H1 (cell line): ENCODE measurements at regions not wholly inside any gene's neighbourhood (a gene's known extent, or its start where the extent isn't known, plus 50 kb on each side); places are given as distances from the start of the nearest gene placed in this dataset.

Experiments used
- ATF3 ChIP-seq: IDR thresholded peaks from 2 replicates; pipeline ENCODE4 v1.6.1; 2011; ENCODE audit warnings: low read depth, mild to moderate bottlenecking, low read length; ENCODE audit not compliant: insufficient read depth
- PHF8 ChIP-seq: fragments of 200-600 bp; sonication (generic); conservative IDR thresholded peaks from 2 replicates; pipeline ENCODE4 v1.7.1; 2012; ENCODE audit warnings: low read depth, mild to moderate bottlenecking, inconsistent platforms, low read length, moderate library complexity
- RFX5 ChIP-seq: IDR thresholded peaks from 2 replicates; pipeline ENCODE4 v1.6.1; 2011; ENCODE audit warnings: low read depth, low read length, improper control_type of control experiment, borderline replicate concordance
- SP1 ChIP-seq: IDR thresholded peaks from 2 replicates; pipeline ENCODE4 v1.6.1; 2011; ENCODE audit warnings: low read depth, low read length
- USF2 ChIP-seq: IDR thresholded peaks from 2 replicates; pipeline ENCODE4 v1.6.1; 2011; ENCODE audit warnings: low read length, improper control_type of control experiment

GRCh38 chr3:83039422-83039821 is 1278.0 kb upstream of the GBE1 start (continued):
- TF ChIP-seq USF2 (no peak), RFX5 (no peak), ATF3 (no peak), SP1 (no peak), PHF8 (no peak)
